Thyroid gland (tissue), 4 donors: ENCODE measurements at regions not wholly inside any gene's neighbourhood (a gene's known extent, or its start where the extent isn't known, plus 50 kb on each side); places are given as distances from the start of the nearest gene placed in this dataset.
"Not testable (repeated sequence)": the region's sequence is repeated elsewhere in the genome, so short reads cannot be mapped to it uniquely, and the experiment has no call there.

ENCODE experiments used
- POLR2A ChIP-seq, 2 donors: fragments of 450-650 bp; IDR thresholded peaks; one replicate each; pipeline ENCODE4 v1.6.1; 2017; ENCODE audit warnings: antibody characterized with exemption in 2 of 2, mild to moderate bottlenecking in 2 of 2, moderate library complexity in 1 of 2
- TF ChIP-seq, protein P1 (sequence below), 6 experiments: fragments of 200-600 bp in 3 of 6; fragments of 450-650 bp in 3 of 6; sonication (generic) in 3 of 6; IDR thresholded peaks; one replicate each; pipeline ENCODE4 v1.5.1; 2016 to 2019; ENCODE audit warnings: antibody characterized with exemption in 6 of 6, mild to moderate bottlenecking in 2 of 6, inconsistent platforms in 1 of 6, moderate library complexity in 1 of 6

DNA sequence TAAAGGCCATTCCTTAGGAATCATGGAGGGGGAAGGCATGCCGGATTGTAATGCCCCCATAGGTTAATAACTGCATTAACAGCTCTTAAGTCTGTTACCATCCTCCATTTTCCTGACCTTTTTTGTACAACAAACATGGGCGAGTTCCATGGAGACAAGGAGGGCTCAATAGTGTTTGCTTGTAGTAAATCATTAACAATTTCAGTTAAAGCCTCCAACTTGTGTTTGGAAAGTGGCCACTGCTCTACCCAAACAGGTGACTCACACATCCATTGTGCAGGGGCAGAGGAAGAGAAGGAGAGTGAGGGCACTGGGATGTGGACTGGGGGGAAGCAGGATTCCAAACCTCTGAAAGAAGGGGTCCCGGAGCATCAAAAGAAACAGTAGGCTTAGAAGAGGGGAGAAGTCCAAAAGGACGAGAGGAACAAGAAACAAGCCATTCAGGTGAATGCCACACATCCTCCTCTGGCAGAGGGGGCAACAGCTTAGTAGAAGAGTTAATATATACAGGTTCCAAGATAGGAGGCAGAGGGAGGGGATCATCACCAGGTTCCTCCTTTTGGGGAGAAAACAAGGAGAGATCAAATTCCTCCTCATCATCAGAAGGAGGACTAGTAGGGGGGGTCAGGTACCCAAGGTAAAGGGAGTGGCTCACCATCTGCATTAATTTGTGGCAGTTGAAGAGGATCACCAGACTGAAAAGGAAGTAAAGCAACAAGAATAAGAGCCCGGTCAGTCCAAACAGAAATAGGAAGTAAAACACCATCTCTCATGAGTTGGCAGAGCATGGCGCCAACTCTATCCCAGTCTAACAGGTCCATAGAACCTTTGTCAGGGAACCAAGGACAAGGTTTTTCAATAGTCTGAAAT is 189.4 kb upstream of the RAI14 start:
- TF ChIP-seq, protein P1, sequence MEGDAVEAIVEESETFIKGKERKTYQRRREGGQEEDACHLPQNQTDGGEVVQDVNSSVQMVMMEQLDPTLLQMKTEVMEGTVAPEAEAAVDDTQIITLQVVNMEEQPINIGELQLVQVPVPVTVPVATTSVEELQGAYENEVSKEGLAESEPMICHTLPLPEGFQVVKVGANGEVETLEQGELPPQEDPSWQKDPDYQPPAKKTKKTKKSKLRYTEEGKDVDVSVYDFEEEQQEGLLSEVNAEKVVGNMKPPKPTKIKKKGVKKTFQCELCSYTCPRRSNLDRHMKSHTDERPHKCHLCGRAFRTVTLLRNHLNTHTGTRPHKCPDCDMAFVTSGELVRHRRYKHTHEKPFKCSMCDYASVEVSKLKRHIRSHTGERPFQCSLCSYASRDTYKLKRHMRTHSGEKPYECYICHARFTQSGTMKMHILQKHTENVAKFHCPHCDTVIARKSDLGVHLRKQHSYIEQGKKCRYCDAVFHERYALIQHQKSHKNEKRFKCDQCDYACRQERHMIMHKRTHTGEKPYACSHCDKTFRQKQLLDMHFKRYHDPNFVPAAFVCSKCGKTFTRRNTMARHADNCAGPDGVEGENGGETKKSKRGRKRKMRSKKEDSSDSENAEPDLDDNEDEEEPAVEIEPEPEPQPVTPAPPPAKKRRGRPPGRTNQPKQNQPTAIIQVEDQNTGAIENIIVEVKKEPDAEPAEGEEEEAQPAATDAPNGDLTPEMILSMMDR (IDR thresholded peaks at IDR 0.05) = not testable (repeated sequence)
- not testable (repeated sequence) for TF ChIP-seq POLR2A (IDR thresholded peaks at IDR 0.05)
